AG04449 (cell line): ENCODE measurements at regions not wholly inside any gene's neighbourhood (a gene's known extent, or its start where the extent isn't known, plus 50 kb on each side); places are given as distances from the start of the nearest gene placed in this dataset.

Source experiments
- CTCF ChIA-PET: fragments of 350-600 bp; formaldehyde crosslinking; extraction: SDS; loops from one replicate; lab custom pipeline; 2021; ENCODE audit warnings: antibody characterized with exemption; lab: Yijun Ruan, JAX
- POLR2A ChIA-PET: fragments of 400-600, 350-600 bp; formaldehyde crosslinking; extraction: SDS; loops from one replicate; lab custom pipeline; 2020; ENCODE audit warnings: antibody characterized with exemption, inconsistent platforms; lab: Yijun Ruan, JAX
- DNase-seq: peaks from one replicate; pipeline ENCODE4 v3.0.0-alpha.2; 2010; ENCODE audit warnings: low read depth, low spot score
- H3K4me3 ChIP-seq: 2 replicates; pipeline ENCODE4 v1.5.1; 2011; ENCODE audit warnings: low read depth, mild to moderate bottlenecking, control low read depth, low read length
- CTCF ChIP-seq: IDR thresholded peaks from one replicate; pipeline ENCODE4 v1.5.1; 2011; ENCODE audit warnings: mild to moderate bottlenecking, moderate library complexity, low read length, control low read depth, inconsistent platforms; ENCODE audit not compliant: insufficient read depth; ENCODE audit errors: missing control alignments

GRCh38 chr4:3666263-3666662 is 99.9 kb upstream of the ADRA2C start:
- POLR2A ChIA-PET: no interaction called here
- no peak overlapping the region for H3K4me3 ChIP-seq
- CTCF ChIA-PET: no interaction called here
- no peak for TF ChIP-seq CTCF
- DNase-seq: no peak

- ChIA-PET POLR2A (no interaction called here), CTCF (no interaction called here)
- TF ChIP-seq CTCF: no peak
- no peak overlapping the region for H3K4me3 ChIP-seq
- no peak for DNase-seq
Observed at GRCh38 chr4:3665360-3665891, 100.8 kb upstream of the ADRA2C start.

- no peak for TF ChIP-seq CTCF
- no peak for DNase-seq
- H3K4me3 ChIP-seq: no peak overlapping the region
- CTCF ChIA-PET: no interaction called here
- POLR2A ChIA-PET: no interaction called here
Observed at GRCh38 chr4:3663791-3664190, 102.4 kb upstream of the ADRA2C start.

GRCh38 chr4:3662516-3662915 is 103.7 kb upstream of the ADRA2C start:
- no peak for DNase-seq
- POLR2A ChIA-PET: no interaction called here
- CTCF ChIA-PET: no interaction called here
- H3K4me3 ChIP-seq: no peak overlapping the region
- TF ChIP-seq CTCF: no peak

- ChIA-PET CTCF (no interaction called here), POLR2A (no interaction called here)
- no peak for TF ChIP-seq CTCF
- DNase-seq: no peak
- no peak overlapping the region for H3K4me3 ChIP-seq
Observed at GRCh38 chr4:3661989-3662388, 104.2 kb upstream of the ADRA2C start.

GRCh38 chr4:3660928-3661515 is 105.2 kb upstream of the ADRA2C start:
- no peak overlapping the region for H3K4me3 ChIP-seq
- no peak for DNase-seq
- POLR2A ChIA-PET: no interaction called here
- CTCF ChIA-PET: interaction anchor here (1.0 kb wide), 2 partner anchors 11 to 220 kb away, joined by 3 read pairs; no protein-coding TSS in a partner anchor
- no peak for TF ChIP-seq CTCF
